T-cell (primary cell): ENCODE measurements at regions not wholly inside any gene's neighbourhood (a gene's known extent, or its start where the extent isn't known, plus 50 kb on each side); places are given as distances from the start of the nearest gene placed in this dataset.

Experiments
- ATAC-seq, 4 experiments: fragments of 200-7000 bp in 3 of 4; fragments of 150-1000 bp in 1 of 4; cut with Tn5 transposase; replicated peaks in 1 of 4; 1 replicate in 3 of 4; 2 replicates in 1 of 4; pipeline ENCODE4 v1.10.0; 2021; ENCODE audit warnings: moderate library complexity in 3 of 4, mild to moderate bottlenecking in 2 of 4, moderate number of reproducible peaks in 1 of 4
- CTCF ChIA-PET, 2 donors: fragments of 300-600 bp; sonication (Branson Sonifier 250); formaldehyde crosslinking; loops; one replicate each; lab custom pipeline; 2022; ENCODE audit warnings: antibody characterized with exemption in 2 of 2; lab: Charles Lee
- POLR2A ChIA-PET, 2 donors: fragments of 300-600 bp; sonication (Branson Sonifier 250); formaldehyde crosslinking; loops; one replicate each; lab custom pipeline; 2022; ENCODE audit warnings: antibody characterized with exemption in 2 of 2; lab: Charles Lee
- DNase-seq, 35 experiments: peaks; one replicate each; pipeline versions ENCODE4 v3.0.0 to v3.0.0-alpha.2; 2013 to 2023
- H3K27ac ChIP-seq: one replicate; pipeline ENCODE4 v1.5.1; 2013; ENCODE audit warnings: low read length
- H3K27me3 ChIP-seq, 2 experiments: replicated peaks in 1 of 2; 1 replicate in 1 of 2; 2 replicates in 1 of 2; pipeline versions ENCODE4 v1.6.1 to v1.7.0; 2013; ENCODE audit warnings: low read length in 1 of 2, mixed read lengths in 1 of 2; ENCODE audit not compliant: control insufficient read depth in 2 of 2, insufficient read depth in 2 of 2; ENCODE audit errors: extremely low read depth in 1 of 2
- H3K36me3 ChIP-seq, 2 donors: 1 replicate in 1 of 2; 2 replicates in 1 of 2; pipeline versions ENCODE4 v1.6.1 to v1.7.0; 2013; ENCODE audit warnings: low read length in 1 of 2; ENCODE audit not compliant: control insufficient read depth in 2 of 2, insufficient read depth in 1 of 2; ENCODE audit errors: extremely low read depth in 1 of 2
- H3K4me1 ChIP-seq, 2 experiments: 1 replicate in 1 of 2; 2 replicates in 1 of 2; pipeline versions ENCODE4 v1.6.1 to v1.7.0; 2013; ENCODE audit warnings: low read length in 2 of 2, mixed read lengths in 1 of 2; ENCODE audit not compliant: insufficient read depth in 2 of 2, control insufficient read depth in 1 of 2; ENCODE audit errors: extremely low read depth in 1 of 2
- H3K4me3 ChIP-seq, 2 donors: 1 replicate in 1 of 2; 2 replicates in 1 of 2; pipeline versions ENCODE4 v1.5.1 to v1.7.0; 2013; ENCODE audit warnings: mild to moderate bottlenecking in 2 of 2, low read length in 1 of 2, moderate library complexity in 1 of 2; ENCODE audit not compliant: control insufficient read depth in 1 of 2; ENCODE audit errors: extremely low read depth in 1 of 2
- H3K9me3 ChIP-seq: 2 replicates; pipeline ENCODE4 v1.7.0; 2013
- H3K27ac Mint-ChIP-seq, 2 donors: one replicate each; pipeline ENCODE4 v1.8.0; 2020 to 2021; ENCODE audit warnings: mild to moderate bottlenecking in 2 of 2, mixed read lengths in 2 of 2
- H3K27me3 Mint-ChIP-seq, 2 donors: one replicate each; pipeline ENCODE4 v1.8.0; 2021 to 2022; ENCODE audit warnings: mixed read lengths in 2 of 2
- H3K36me3 Mint-ChIP-seq: one replicate; pipeline ENCODE4 v1.8.0; 2021; ENCODE audit warnings: mixed read lengths
- H3K4me1 Mint-ChIP-seq, 3 donors: one replicate each; pipeline ENCODE4 v1.8.0; 2020 to 2022; ENCODE audit warnings: mixed read lengths in 3 of 3, mild to moderate bottlenecking in 1 of 3
- H3K4me3 Mint-ChIP-seq, 3 donors: one replicate each; pipeline ENCODE4 v1.8.0; 2020 to 2022; ENCODE audit warnings: mild to moderate bottlenecking in 3 of 3, mixed read lengths in 3 of 3, moderate library complexity in 3 of 3
- H3K9me3 Mint-ChIP-seq, 3 donors: one replicate each; pipeline ENCODE4 v1.8.0; 2020 to 2022; ENCODE audit warnings: mixed read lengths in 3 of 3
- WGBS: methylation state at CpG from one replicate; pipeline ENCODE4 v1.1.5; 2013; ENCODE audit warnings: missing lambda C conversion rate; ENCODE audit not compliant: insufficient coverage; 5-methylcytosine and 5-hydroxymethylcytosine counted together

GRCh38 chr2:4188561-4188960 is 485.2 kb downstream of the DCDC2C start:
- H3K27ac Mint-ChIP-seq: no peak overlapping the region
- peaks cover 11 to 25% (median 13%) of the 10 kb centered on the region in 3 donors for H3K9me3 Mint-ChIP-seq
- no peaks in the 10 kb centered on the region for H3K4me1 Mint-ChIP-seq
- no peak for DNase-seq
- CTCF ChIA-PET: no interaction called here
- H3K36me3 ChIP-seq: no peaks in the 10 kb centered on the region
- no CpG with 5 or more reads among the region's 2 CpGs for WGBS
- POLR2A ChIA-PET: no interaction called here
- no peaks in the 10 kb centered on the region for H3K27me3 Mint-ChIP-seq
- no peak overlapping the region for H3K4me3 Mint-ChIP-seq
- peaks cover 2% of the 10 kb centered on the region for H3K9me3 ChIP-seq
- H3K27me3 ChIP-seq: no peaks in the 10 kb centered on the region
- no peaks in the 10 kb centered on the region for H3K36me3 Mint-ChIP-seq
- H3K4me3 ChIP-seq: no peak overlapping the region
- no peaks in the 10 kb centered on the region for H3K4me1 ChIP-seq
- no peak overlapping the region for H3K27ac ChIP-seq
- ATAC-seq: no peak

- H3K9me3 Mint-ChIP-seq: peaks cover 16 to 29% (median 24%) of the 10 kb centered on the region in 3 donors
- no peak overlapping the region for H3K27ac ChIP-seq
- H3K27me3 ChIP-seq: no peaks in the 10 kb centered on the region
- no peak overlapping the region for H3K27ac Mint-ChIP-seq
- 100% methylated on average over 1 of the region's 5 CpGs for WGBS
- no peaks in the 10 kb centered on the region for H3K36me3 Mint-ChIP-seq
- no peak overlapping the region for H3K4me3 Mint-ChIP-seq
- H3K36me3 ChIP-seq: no peaks in the 10 kb centered on the region
- no peaks in the 10 kb centered on the region for H3K27me3 Mint-ChIP-seq
- DNase-seq (no peak), ATAC-seq (no peak)
- CTCF ChIA-PET: no interaction called here
- no peaks in the 10 kb centered on the region for H3K4me1 ChIP-seq
- H3K4me3 ChIP-seq: no peak overlapping the region
- POLR2A ChIA-PET: no interaction called here
- no peaks in the 10 kb centered on the region for H3K4me1 Mint-ChIP-seq
- no peaks in the 10 kb centered on the region for H3K9me3 ChIP-seq
Measured at GRCh38 chr2:4190548-4190947, 487.2 kb downstream of the DCDC2C start.

- Histone ChIP-seq H3K27me3 (no peaks in the 10 kb centered on the region), H3K36me3 (no peaks in the 10 kb centered on the region), H3K9me3 (no peaks in the 10 kb centered on the region), H3K4me1 (no peaks in the 10 kb centered on the region), H3K4me3 (no peak overlapping the region), H3K27ac (no peak overlapping the region)
- Mint-ChIP-seq H3K36me3 (no peaks in the 10 kb centered on the region), H3K27me3 (no peaks in the 10 kb centered on the region), H3K27ac (no peak overlapping the region), H3K4me3 (no peak overlapping the region), H3K9me3 (peaks cover 14 to 29% (median 28%) of the 10 kb centered on the region in 3 donors), H3K4me1 (no peaks in the 10 kb centered on the region)
- POLR2A ChIA-PET: no interaction called here
- CTCF ChIA-PET: no interaction called here
- 73% methylated on average over 2 of the region's 2 CpGs for WGBS
- no peak for ATAC-seq
- DNase-seq: no peak
Measured at GRCh38 chr2:4192119-4192518, 488.7 kb downstream of the DCDC2C start.

GRCh38 chr2:4214444-4215205 is 511.2 kb downstream of the DCDC2C start:
- POLR2A ChIA-PET: no interaction called here
- Mint-ChIP-seq H3K27ac (no peak overlapping the region), H3K27me3 (no peaks in the 10 kb centered on the region), H3K4me3 (no peak overlapping the region), H3K9me3 (peaks cover 6 to 10% (median 8%) of the 10 kb centered on the region in 3 donors), H3K4me1 (no peaks in the 10 kb centered on the region), H3K36me3 (no peaks in the 10 kb centered on the region)
- Histone ChIP-seq H3K27me3 (no peaks in the 10 kb centered on the region), H3K4me1 (no peaks in the 10 kb centered on the region), H3K9me3 (no peaks in the 10 kb centered on the region), H3K36me3 (no peaks in the 10 kb centered on the region), H3K4me3 (no peak overlapping the region), H3K27ac (no peak overlapping the region)
- DNase-seq: no peak
- CTCF ChIA-PET: no interaction called here
- ATAC-seq: no peak
- WGBS: 69% methylated on average over 7 of the region's 10 CpGs

- CTCF ChIA-PET: no interaction called here
- Histone ChIP-seq H3K27me3 (no peaks in the 10 kb centered on the region), H3K27ac (no peak overlapping the region), H3K4me1 (no peaks in the 10 kb centered on the region), H3K36me3 (no peaks in the 10 kb centered on the region), H3K4me3 (no peak overlapping the region), H3K9me3 (no peaks in the 10 kb centered on the region)
- no peak overlapping the region for H3K4me3 Mint-ChIP-seq
- H3K27ac Mint-ChIP-seq: no peak overlapping the region
- H3K27me3 Mint-ChIP-seq: no peaks in the 10 kb centered on the region
- H3K9me3 Mint-ChIP-seq: peaks cover 3 to 20% (median 16%) of the 10 kb centered on the region in 3 donors
- WGBS: no CpG with 5 or more reads among the region's 1 CpG
- no peaks in the 10 kb centered on the region for H3K4me1 Mint-ChIP-seq
- POLR2A ChIA-PET: no interaction called here
- DNase-seq: no peak
- ATAC-seq: no peak
- H3K36me3 Mint-ChIP-seq: no peaks in the 10 kb centered on the region
Measured at GRCh38 chr2:4217737-4218136, 514.4 kb downstream of the DCDC2C start.

- peaks cover 5 to 26% (median 16%) of the 10 kb centered on the region in 3 donors for H3K9me3 Mint-ChIP-seq
- no peaks in the 10 kb centered on the region for H3K27me3 Mint-ChIP-seq
- ChIA-PET CTCF (no interaction called here), POLR2A (no interaction called here)
- H3K4me3 Mint-ChIP-seq: no peak overlapping the region
- DNase-seq (no peak), ATAC-seq (no peak)
- H3K27me3 ChIP-seq: no peaks in the 10 kb centered on the region
- H3K4me1 Mint-ChIP-seq: no peaks in the 10 kb centered on the region
- no peak overlapping the region for H3K27ac Mint-ChIP-seq
- no peak overlapping the region for H3K4me3 ChIP-seq
- no peaks in the 10 kb centered on the region for H3K36me3 Mint-ChIP-seq
- H3K9me3 ChIP-seq: no peaks in the 10 kb centered on the region
- H3K27ac ChIP-seq: no peak overlapping the region
- H3K4me1 ChIP-seq: no peaks in the 10 kb centered on the region
- WGBS: no CpG with 5 or more reads among the region's 1 CpG
- no peaks in the 10 kb centered on the region for H3K36me3 ChIP-seq
Measured at GRCh38 chr2:4219101-4219500, 515.7 kb downstream of the DCDC2C start.
